HUES6 (cell line): ENCODE measurements at regions not wholly inside any gene's neighbourhood (a gene's known extent, or its start where the extent isn't known, plus 50 kb on each side); places are given as distances from the start of the nearest gene placed in this dataset.
"Not testable (repeated sequence)": the region's sequence is repeated elsewhere in the genome, so short reads cannot be mapped to it uniquely, and the experiment has no call there.

Source experiments
- H3K27ac ChIP-seq: 2 replicates; pipeline ENCODE4 v1.7.0; 2013; ENCODE audit warnings: low read depth, mild to moderate bottlenecking, low read length, inconsistent platforms
- H3K27me3 ChIP-seq: 2 replicates; pipeline ENCODE4 v1.6.1; 2013; ENCODE audit warnings: low read length; ENCODE audit not compliant: control insufficient read depth, insufficient read depth
- H3K36me3 ChIP-seq: 2 replicates; pipeline ENCODE4 v1.6.1; 2013; ENCODE audit warnings: low read length; ENCODE audit not compliant: control insufficient read depth, insufficient read depth
- H3K4me1 ChIP-seq: 2 replicates; pipeline ENCODE4 v1.6.1; 2013; ENCODE audit warnings: low read length; ENCODE audit not compliant: control insufficient read depth, insufficient read depth
- H3K4me3 ChIP-seq: 2 replicates; pipeline ENCODE4 v1.5.1; 2013; ENCODE audit warnings: low read depth, low read length
- H3K9ac ChIP-seq: one replicate; pipeline ENCODE4 v1.6.1; 2013; ENCODE audit warnings: mild to moderate bottlenecking, low read length
- H3K9me3 ChIP-seq: 2 replicates; pipeline ENCODE4 v1.6.1; 2013; ENCODE audit warnings: low read depth, low read length; ENCODE audit not compliant: control insufficient read depth, insufficient read depth

DNA sequence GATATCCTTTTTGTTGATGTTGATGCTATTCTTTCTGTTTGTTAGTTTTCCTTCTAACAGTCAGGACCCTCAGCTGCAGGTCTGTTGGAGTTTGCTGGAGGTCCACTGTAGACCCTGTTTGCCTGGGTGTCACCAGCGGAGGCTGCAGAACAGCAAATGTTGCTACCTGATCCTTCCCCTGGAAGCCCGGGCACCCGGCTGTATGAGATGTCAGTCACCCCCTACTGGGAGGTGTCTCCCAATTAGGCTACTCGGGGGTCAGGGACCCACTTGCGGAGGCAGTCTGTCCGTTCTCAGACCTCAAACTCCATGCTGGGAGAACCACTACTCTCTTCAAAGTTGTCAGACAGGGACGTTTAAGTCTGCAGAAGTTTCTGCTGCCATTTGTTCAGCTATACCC is 383.4 kb downstream of the HLX start:
- not testable (repeated sequence) for H3K4me1 ChIP-seq, H3K27ac ChIP-seq, H3K9ac ChIP-seq, H3K4me3 ChIP-seq, H3K36me3 ChIP-seq, H3K27me3 ChIP-seq
- H3K9me3 ChIP-seq = peaks cover 12% of the 10 kb centered on the region

DNA sequence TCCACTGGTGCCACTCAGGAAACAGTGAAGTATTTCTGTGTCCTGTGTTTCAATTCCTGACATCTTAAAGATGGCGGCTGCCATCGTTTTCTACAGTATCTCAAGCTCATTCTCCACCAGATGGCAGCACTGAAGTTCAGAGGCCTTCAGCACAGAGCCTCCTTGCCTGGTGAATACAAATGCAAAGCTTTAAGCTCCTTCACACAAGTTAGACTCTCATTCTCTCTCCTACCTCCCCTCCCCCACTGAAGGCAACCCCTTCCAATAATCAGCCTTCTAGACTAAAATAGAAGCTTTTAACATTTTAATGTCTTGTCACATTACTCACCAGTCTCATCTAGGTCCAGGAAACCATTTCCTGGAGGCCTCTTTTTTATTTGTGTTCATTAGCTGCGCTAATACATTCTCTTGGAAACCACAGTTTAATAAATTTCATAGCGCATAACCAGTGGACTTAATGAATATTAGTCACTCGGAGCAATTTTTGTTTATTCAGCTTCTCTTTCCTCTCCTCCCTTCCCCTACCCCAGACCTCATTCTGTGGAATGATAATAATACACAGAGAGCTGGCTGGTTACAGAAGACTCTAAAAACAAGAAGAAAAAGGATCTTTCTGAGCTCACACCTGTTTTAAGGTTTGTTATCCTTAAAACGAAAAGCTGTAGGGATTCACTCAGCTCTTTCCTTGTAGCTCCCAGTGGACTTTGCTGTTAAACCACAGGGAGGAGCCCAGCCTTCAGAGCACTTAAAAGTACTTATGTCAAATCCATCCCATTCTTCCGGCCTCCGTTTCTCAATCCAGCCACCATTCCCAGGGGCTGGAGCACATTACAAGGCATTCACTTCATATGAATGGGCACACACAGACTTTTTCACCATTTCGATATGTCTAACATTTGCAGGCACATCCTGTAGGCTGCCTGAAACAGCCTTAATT is 384.9 kb downstream of the HLX start:
- Histone ChIP-seq H3K4me3 (no peak overlapping the region), H3K9me3 (peaks cover 12% of the 10 kb centered on the region), H3K36me3 (no peaks in the 10 kb centered on the region), H3K9ac (no peak overlapping the region), H3K27me3 (no peaks in the 10 kb centered on the region), H3K4me1 (peaks cover 7% of the 10 kb centered on the region; the same call in 1 of the 2 replicates), H3K27ac (no peak overlapping the region)

DNA sequence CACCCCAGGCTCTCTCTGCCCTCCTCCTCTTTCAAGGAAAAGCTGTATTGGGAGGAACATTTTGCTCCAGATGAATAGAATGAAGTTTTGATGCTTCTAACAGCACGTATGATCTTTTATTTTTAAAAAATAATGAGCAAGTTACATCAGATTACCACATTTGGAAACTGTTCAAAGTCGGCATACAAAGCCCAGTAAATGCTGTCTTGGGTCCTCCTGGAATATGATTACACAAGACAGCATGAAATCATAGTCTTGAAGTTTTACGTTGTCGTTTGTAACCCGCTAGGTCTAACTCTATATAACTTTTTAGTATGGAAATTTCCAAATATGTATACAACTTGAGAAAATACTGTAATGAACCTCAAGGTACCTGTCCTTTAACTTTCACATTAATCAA is 385.6 kb downstream of the HLX start:
- Histone ChIP-seq H3K27ac (no peak overlapping the region), H3K27me3 (no peaks in the 10 kb centered on the region), H3K9me3 (peaks cover 12% of the 10 kb centered on the region), H3K4me1 (peaks cover 7% of the 10 kb centered on the region; the same call in 1 of the 2 replicates), H3K9ac (no peak overlapping the region), H3K36me3 (no peaks in the 10 kb centered on the region), H3K4me3 (no peak overlapping the region)

DNA sequence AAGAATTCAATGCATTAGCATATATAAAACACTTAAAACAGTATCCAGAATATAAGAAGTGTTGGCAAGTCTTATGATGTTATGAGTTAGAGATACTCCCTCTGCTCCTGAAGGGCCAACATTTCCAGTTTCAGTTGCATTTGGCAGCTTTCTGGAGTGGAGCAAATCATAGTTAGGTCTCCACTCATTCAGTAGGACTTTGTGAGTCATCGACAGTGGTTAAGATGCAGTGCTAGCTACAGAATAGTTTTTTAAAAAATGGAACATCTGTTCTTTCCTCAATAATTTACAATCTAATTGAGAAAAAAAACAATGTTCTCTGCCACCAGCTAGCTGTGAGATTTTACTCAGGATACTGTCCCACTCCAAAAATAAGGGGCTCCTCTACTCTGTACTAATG is 389.1 kb downstream of the HLX start:
- no peak overlapping the region for H3K27ac ChIP-seq
- no peak overlapping the region for H3K4me3 ChIP-seq

DNA sequence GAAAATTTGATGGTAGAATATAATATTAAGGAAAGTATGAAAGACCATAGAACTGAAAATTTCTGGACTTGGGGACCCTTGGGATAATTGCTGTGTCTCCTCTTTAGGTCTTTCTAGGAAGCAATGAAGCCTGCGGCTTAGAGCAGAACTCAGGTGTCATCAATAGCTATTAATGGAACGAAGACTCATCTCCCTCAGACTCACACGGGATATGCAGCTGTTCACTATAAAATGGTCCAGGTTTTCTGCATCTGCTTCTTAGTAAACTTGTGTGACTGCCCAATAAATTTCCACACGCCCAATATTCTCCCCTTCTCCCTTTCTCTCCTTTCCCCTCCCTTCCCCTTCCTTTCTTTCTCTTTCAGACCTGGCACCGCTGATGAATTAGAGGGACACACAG is 392.5 kb downstream of the HLX start:
- H3K27ac ChIP-seq = no peak overlapping the region
- no peaks in the 10 kb centered on the region for H3K9me3 ChIP-seq
- H3K36me3 ChIP-seq = no peaks in the 10 kb centered on the region
- H3K4me3 ChIP-seq = no peak overlapping the region
- H3K9ac ChIP-seq = no peak overlapping the region
- no peaks in the 10 kb centered on the region for H3K27me3 ChIP-seq
- peaks cover 12% of the 10 kb centered on the region; the same call in 1 of the 2 replicates for H3K4me1 ChIP-seq

More for the DNA sequence above, 389.1 kb downstream of the HLX start:
- Histone ChIP-seq H3K9ac (no peak overlapping the region), H3K27me3 (no peaks in the 10 kb centered on the region), H3K4me1 (peaks cover 7% of the 10 kb centered on the region; the same call in 1 of the 2 replicates), H3K9me3 (peaks cover 4% of the 10 kb centered on the region), H3K36me3 (no peaks in the 10 kb centered on the region)

DNA sequence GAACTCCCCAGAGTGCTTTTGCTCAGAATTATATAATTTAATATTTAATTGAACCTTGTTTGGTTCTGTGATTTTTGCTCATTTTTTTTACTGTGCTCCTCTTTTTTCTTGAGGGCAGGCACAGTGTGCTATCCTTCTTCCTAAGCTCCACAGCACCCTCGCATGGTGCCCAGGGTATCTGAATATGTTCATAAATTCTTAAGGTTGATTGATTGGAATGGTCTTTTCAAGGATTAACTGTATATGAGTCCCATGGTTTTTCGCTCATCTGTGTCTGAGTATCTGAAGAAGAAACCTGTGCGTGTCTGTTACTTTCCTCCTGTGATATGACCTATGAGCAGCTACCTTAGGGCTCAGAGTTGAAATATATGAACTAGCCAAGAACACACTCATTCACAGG is 393.7 kb downstream of the HLX start:
- Histone ChIP-seq H3K4me3 (no peak overlapping the region), H3K9me3 (no peaks in the 10 kb centered on the region), H3K9ac (no peak overlapping the region), H3K27me3 (no peaks in the 10 kb centered on the region), H3K36me3 (no peaks in the 10 kb centered on the region), H3K4me1 (peaks cover 16% of the 10 kb centered on the region), H3K27ac (no peak overlapping the region)

DNA sequence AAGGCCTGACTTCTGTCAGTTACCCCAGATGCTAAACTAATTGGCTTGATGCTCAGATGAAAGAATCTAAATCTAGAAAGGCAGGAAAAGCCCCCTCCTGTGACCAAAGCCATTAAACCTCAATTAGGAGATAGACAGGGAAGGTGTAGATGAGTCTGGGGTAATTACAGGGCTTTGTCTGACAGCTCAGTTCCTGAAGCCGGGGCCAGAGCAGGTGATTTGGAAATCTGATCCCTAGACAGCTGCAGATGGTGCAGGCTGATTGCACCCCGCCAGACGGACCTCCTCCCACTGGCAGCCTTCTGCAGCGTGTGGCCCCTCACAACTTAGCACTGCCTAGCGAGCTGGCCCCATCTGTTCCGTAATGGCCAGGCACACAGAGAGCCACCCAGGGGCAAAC is 395.1 kb downstream of the HLX start:
- H3K9me3 ChIP-seq = no peaks in the 10 kb centered on the region
- H3K27ac ChIP-seq = no peak overlapping the region; the same call in 1 of the 2 replicates
- no peak overlapping the region for H3K4me3 ChIP-seq
- H3K27me3 ChIP-seq = no peaks in the 10 kb centered on the region
- H3K4me1 ChIP-seq = peaks cover 16% of the 10 kb centered on the region
- H3K36me3 ChIP-seq = no peaks in the 10 kb centered on the region
- H3K9ac ChIP-seq = no peak overlapping the region

DNA sequence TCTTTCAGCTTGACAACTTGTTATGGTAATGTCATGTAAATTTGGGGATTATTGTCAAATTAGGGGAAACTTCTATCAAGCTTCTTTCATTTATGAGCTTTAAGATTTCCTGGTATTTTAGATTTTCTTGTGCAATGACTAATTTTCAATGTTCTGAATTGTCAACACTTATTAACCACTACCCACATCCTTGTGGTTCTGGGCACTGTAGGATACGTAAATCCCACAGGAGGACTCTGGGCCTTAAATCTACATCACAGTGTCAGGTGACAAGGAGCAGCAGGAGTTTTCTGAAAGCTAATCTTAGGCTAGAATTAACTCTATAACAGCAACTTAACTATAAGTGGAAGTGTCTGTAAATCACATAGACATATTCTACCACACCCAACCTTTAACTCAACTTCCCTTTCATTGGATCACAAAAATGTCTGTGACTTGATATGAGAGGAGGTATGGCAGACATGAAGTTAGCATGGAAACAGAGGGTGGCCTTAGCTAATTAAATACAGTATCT is 397.7 kb downstream of the HLX start:
- Histone ChIP-seq H3K27me3 (no peaks in the 10 kb centered on the region), H3K4me3 (no peak overlapping the region), H3K27ac (no peak overlapping the region), H3K4me1 (peaks cover 16% of the 10 kb centered on the region), H3K36me3 (no peaks in the 10 kb centered on the region), H3K9ac (no peak overlapping the region), H3K9me3 (no peaks in the 10 kb centered on the region)

DNA sequence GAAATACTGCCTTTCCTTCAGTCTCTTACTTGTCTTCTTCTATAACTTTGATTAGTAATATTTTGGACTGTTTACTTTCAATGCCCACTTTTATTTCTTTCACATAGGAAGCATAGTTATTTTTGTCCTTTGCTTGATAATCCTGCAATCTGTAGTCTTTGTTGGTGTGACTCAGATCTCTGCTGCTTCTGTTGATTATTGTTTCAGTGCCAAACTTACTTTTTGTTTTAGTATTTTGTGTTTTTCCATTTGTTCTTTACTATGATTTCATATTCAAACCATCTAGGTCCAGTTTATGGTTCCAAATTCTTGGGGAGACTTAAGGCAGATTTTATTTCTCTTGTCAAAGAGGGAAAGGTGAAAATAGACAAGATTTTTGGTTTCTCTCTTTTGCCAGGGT is 399.9 kb downstream of the HLX start:
- Histone ChIP-seq H3K9me3 (no peaks in the 10 kb centered on the region), H3K9ac (no peak overlapping the region), H3K36me3 (no peaks in the 10 kb centered on the region), H3K27me3 (no peaks in the 10 kb centered on the region), H3K4me3 (no peak overlapping the region), H3K4me1 (peaks cover 16% of the 10 kb centered on the region), H3K27ac (no peak overlapping the region)

DNA sequence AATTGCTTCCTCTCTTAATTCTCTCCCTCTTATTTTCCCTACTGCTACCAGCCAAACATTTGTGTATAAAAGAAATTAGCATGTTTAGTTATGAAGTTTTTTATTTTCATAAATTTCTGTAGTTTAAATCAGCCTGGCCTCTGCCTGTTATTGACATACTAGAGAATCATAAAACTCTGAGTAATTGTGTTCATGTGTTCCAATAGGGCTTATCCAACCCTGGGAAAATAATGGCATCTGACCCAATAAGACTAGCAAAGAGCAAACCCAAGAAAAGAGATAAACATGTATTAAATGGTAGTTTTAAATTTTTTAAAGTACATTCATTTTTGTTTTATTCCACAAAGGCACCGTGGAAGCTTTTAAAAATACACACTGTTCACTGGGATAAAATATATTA is 404.3 kb downstream of the HLX start:
- no peak overlapping the region for H3K27ac ChIP-seq

DNA sequence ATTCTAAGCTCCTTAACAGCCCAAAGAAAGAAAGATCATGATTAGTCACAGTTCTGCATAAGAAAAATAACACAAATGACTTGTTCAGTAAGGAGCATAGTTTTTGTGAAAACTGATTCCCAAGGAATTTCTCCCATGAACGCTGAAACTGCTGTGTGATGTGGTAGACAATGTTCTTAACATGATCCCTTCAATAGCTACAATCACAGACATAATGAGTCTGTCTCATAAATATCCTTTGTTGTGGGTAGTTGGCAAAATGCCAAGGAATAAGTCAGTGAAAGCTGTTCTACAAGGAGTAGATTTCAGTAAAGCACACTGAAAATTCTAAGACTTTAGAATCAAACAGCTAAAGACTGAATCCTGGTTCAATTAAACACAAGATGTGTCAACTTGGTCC is 404.8 kb downstream of the HLX start:
- Histone ChIP-seq H3K36me3 (no peaks in the 10 kb centered on the region), H3K9me3 (no peaks in the 10 kb centered on the region), H3K27ac (no peak overlapping the region)

More for the DNA sequence above, 404.3 kb downstream of the HLX start:
- Histone ChIP-seq H3K4me1 (peaks cover 5% of the 10 kb centered on the region; the same call in 1 of the 2 replicates), H3K9me3 (no peaks in the 10 kb centered on the region), H3K9ac (no peak overlapping the region), H3K36me3 (no peaks in the 10 kb centered on the region), H3K4me3 (no peak overlapping the region), H3K27me3 (no peaks in the 10 kb centered on the region)

More for the DNA sequence above, 404.8 kb downstream of the HLX start:
- no peak overlapping the region for H3K9ac ChIP-seq
- H3K27me3 ChIP-seq = no peaks in the 10 kb centered on the region
- H3K4me1 ChIP-seq = peaks cover 5% of the 10 kb centered on the region; the same call in 1 of the 2 replicates
- H3K4me3 ChIP-seq = no peak overlapping the region
